ENCODE measurements at regions not wholly inside any gene's neighbourhood (a gene's known extent, or its start where the extent isn't known, plus 50 kb on each side); places are given as distances from the start of the nearest gene placed in this dataset.

DNA sequence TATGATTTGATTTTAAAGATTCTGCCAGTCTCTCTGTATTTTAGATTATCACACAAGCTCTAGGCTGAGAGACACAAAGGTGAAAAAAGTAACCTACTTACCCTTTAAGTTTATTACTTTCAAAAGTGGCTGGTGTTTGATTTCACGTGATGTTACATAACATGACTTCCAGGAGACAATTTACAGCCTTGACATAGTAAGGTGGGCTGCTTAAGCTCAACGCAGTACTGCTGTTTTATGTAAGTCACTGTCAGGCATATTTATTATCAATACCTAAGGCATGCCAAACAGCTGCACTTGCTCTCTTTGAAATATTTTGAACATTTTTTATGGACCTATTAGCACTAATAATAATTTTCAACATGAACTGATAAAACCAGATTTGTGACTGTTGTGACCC is 451.5 kb upstream of the FAM241A start:
- Histone ChIP-seq H2AK5ac (ENCODE audit: low read depth, low read length) (no peak overlapping the region), H2BK5ac (ENCODE audit: low read depth, low read length) (no peak overlapping the region), H2BK15ac (ENCODE audit: low read length) (no peak overlapping the region), H3K4me1 (replicated peaks in 1 of 4; ENCODE audit: control insufficient read depth in 3 of 4, insufficient read depth in 4 of 4, low read length in 3 of 4) (no peaks in the 10 kb centered on the region), H3K14ac (ENCODE audit: insufficient read length) (no peak overlapping the region), H3K56ac (replicated peaks; ENCODE audit: insufficient read length, low read depth, low read length) (no peak overlapping the region), H3K23me2 (ENCODE audit: low read depth, low read length) (no peaks in the 10 kb centered on the region; the same call in 1 of the 2 replicates), H2BK12ac (ENCODE audit: low read depth, low read length) (no peak overlapping the region), H3K4ac (replicated peaks; ENCODE audit: insufficient read length, low read depth, low read length) (no peak overlapping the region), H2BK20ac (ENCODE audit: low read length) (no peak overlapping the region), H3K23ac (ENCODE audit: insufficient read length) (no peak overlapping the region), H3K79me2 (ENCODE audit: control insufficient read depth in 1 of 2, insufficient read depth in 2 of 2, low read length in 2 of 2) (no peaks in the 10 kb centered on the region), H4K20me1 (replicated peaks in 1 of 2; ENCODE audit: control insufficient read depth in 1 of 2, insufficient read depth in 2 of 2, low read length in 2 of 2) (no peaks in the 10 kb centered on the region), H3K4me3 (ENCODE audit: extremely low read depth in 1 of 4, insufficient read depth in 2 of 4, low read depth in 3 of 4, low read length in 4 of 4) (no peak overlapping the region), H3K36me3 (ENCODE audit: control insufficient read depth in 2 of 4, insufficient read depth in 4 of 4, low read length in 3 of 4) (no peaks in the 10 kb centered on the region), H4K8ac (ENCODE audit: extremely low read depth, insufficient read depth, low read length) (no peak overlapping the region), H4K5ac (ENCODE audit: insufficient read length, low read depth, low read length) (no peak overlapping the region), H3K79me1 (ENCODE audit: low read depth, low read length) (no peaks in the 10 kb centered on the region), H3K9ac (replicated peaks in 1 of 4; ENCODE audit: extremely low read depth in 1 of 4, low read depth in 3 of 4, low read length in 3 of 4) (no peak overlapping the region), H3K4me2 (ENCODE audit: insufficient read depth in 1 of 2, low read depth in 2 of 2, low read length in 2 of 2) (no peak overlapping the region), H3K9me3 (ENCODE audit: insufficient read depth in 2 of 2, low read depth in 1 of 2, low read length in 1 of 2) (no peaks in the 10 kb centered on the region), H3K27me3 (replicated peaks in 1 of 4; ENCODE audit: control insufficient read depth in 3 of 4, extremely low read depth in 1 of 4, insufficient read depth in 3 of 4, low read length in 3 of 4) (peaks cover 0 to 1% (median 0%) of the 10 kb centered on the region in 4 experiments; a peak in 1 of 7 replicates), H2BK120ac (replicated peaks; ENCODE audit: low read depth, low read length) (no peak overlapping the region), H2AFZ (ENCODE audit: low read length) (no peak overlapping the region), H3K18ac (ENCODE audit: extremely low read depth, low read length) (no peak overlapping the region), H4K91ac (replicated peaks; ENCODE audit: insufficient read length, low read length) (no peak overlapping the region), H3K27ac (ENCODE audit: low read depth, low read length) (no peak overlapping the region)
- FAIRE-seq = no peak
- TF ChIP-seq, protein P1, sequence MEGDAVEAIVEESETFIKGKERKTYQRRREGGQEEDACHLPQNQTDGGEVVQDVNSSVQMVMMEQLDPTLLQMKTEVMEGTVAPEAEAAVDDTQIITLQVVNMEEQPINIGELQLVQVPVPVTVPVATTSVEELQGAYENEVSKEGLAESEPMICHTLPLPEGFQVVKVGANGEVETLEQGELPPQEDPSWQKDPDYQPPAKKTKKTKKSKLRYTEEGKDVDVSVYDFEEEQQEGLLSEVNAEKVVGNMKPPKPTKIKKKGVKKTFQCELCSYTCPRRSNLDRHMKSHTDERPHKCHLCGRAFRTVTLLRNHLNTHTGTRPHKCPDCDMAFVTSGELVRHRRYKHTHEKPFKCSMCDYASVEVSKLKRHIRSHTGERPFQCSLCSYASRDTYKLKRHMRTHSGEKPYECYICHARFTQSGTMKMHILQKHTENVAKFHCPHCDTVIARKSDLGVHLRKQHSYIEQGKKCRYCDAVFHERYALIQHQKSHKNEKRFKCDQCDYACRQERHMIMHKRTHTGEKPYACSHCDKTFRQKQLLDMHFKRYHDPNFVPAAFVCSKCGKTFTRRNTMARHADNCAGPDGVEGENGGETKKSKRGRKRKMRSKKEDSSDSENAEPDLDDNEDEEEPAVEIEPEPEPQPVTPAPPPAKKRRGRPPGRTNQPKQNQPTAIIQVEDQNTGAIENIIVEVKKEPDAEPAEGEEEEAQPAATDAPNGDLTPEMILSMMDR (IDR thresholded peaks at IDR 0.05; ENCODE audit: control extremely low read depth in 1 of 3, insufficient read depth in 1 of 3, low read depth in 1 of 3, low read length in 3 of 3) = no peak
- no peak for TF ChIP-seq FOSL1 (IDR thresholded peaks at IDR 0.05; ENCODE audit: insufficient read depth, low read depth, low read length)
- no peak for TF ChIP-seq TAF7 (optimal IDR thresholded peaks at IDR 0.05; ENCODE audit: borderline replicate concordance, low read depth, low read length)
- CTCF ChIA-PET (ENCODE audit: partially characterized antibody) = interaction anchor here (1.1 kb wide), 1 partner anchor 311 kb away, joined by 4 read pairs; no protein-coding TSS in a partner anchor
- 86% methylated on average over 2 of the region's 2 CpGs; no CpG with 5 or more reads in 1 of the 2 experiments for WGBS, 2 experiments (ENCODE audit: extremely low coverage in 1 of 2, insufficient coverage in 1 of 2, insufficient read length in 1 of 2, insufficient replicate concordance in 2 of 2, low coverage in 1 of 2, low lambda C conversion rate in 2 of 2, missing lambda C conversion rate in 1 of 2)
- POLR2A ChIA-PET (ENCODE audit: partially characterized antibody) = no interaction called here
- no peak for DNase-seq (ENCODE audit: low read depth in 1 of 2, low spot score in 2 of 2)
